Fibroblast of peridontal ligament (primary cell): ENCODE measurements at regions not wholly inside any gene's neighbourhood (a gene's known extent, or its start where the extent isn't known, plus 50 kb on each side); places are given as distances from the start of the nearest gene placed in this dataset.

Experiments used
- DNase-seq: peaks from one replicate; pipeline ENCODE4 v3.0.0-alpha.2; 2010; ENCODE audit errors: extremely low read depth

GRCh38 chr12:114944736-114945135 is 260.8 kb upstream of the TBX3 start:
- DNase-seq: no peak

DNA sequence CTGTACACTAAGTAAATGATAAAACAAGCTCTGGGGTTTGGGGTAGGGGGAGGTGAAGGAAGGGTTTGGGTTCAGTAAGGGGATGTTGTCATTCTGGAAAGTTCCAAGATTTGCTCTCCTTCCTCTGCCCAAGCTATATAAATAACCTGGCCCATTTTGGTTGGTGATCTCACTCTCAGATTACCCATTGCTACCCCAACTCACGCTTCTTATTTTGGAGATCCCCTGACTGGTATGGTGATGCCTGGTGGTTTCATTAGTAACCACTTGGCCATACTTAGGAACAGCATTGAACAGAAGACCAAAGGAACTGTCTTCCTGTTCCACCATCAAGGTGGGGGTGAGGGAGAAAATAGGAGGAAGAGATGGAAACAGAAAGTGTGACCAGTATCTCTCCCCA is 259.6 kb upstream of the TBX3 start:
- DNase-seq: no peak

- DNase-seq: no peak
Measured at GRCh38 chr12:114938487-114939210, 254.7 kb upstream of the TBX3 start.

DNA sequence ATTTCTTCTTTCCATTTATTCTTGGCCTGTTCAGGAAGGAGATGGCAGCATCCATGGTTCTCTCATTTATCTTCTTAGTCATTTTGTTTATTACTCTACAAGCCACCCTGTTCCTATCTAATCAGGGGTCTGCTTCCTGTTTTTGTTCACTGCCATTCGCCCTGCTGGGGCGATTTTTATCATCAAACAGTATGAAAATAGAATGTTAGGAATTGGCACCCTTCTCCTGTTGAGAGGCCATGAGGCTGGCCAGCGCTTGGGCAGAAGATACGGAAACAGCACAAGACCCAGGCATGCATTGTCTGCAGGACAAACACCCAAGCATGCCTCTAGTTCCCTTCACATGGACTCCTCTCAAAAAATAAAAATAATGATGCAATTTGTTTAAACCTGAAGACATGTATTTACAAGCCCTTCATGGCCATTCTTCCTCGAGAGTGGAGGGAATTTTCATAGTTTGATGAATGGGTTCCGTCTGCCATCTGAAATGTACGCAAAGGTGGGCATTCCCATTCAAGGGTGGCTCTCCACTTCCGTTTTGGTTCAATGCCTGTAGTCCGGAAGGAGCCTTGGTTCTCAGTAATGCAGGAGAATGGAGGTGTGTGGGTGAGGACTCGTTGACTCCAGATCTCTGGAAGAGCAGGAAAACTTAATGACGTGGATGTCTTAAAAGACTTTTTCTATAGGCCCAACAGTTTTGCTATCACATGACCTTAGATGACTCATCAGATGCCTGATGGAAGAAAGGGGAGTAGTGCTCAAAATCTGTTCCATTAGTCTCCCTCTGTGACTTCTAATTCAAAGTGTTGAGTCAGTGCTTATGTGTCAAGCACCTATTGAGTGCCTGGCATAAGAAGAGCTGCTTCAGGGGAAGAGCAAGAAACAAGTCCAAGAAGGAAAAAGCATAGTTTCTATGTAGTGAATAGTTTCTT is 252.4 kb upstream of the TBX3 start:
- DNase-seq: no peak

GRCh38 chr12:114935658-114936057 is 251.7 kb upstream of the TBX3 start:
- DNase-seq: no peak

GRCh38 chr12:114933428-114934160 is 249.6 kb upstream of the TBX3 start:
- peak; percentile 79 for DNase-seq

GRCh38 chr12:114932806-114933205 is 248.8 kb upstream of the TBX3 start:
- DNase-seq: no peak

DNA sequence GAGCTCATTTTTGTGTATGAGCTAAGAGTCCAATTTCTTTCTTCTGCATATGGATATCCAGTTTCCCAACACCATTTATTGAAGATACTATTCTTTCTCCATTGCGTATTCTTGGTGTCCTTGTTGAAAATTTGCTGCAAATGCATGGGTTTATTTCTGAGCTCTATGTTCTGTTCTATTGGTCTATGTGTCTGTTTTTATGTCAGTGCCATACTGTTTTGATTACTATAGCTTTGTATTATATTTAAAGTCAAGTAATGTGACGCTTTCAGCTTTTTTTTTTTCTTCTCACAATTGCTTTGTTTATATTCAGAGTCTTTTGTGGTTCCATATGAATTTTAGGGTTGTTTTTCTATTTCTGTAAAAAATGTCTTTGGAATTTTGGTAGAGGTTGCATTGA is 247.1 kb upstream of the TBX3 start:
- DNase-seq: no peak

GRCh38 chr12:114926341-114926740 is 242.4 kb upstream of the TBX3 start:
- DNase-seq: no peak

GRCh38 chr12:114924946-114925475 is 241.0 kb upstream of the TBX3 start:
- no peak for DNase-seq

GRCh38 chr12:114921781-114922180 is 237.8 kb upstream of the TBX3 start:
- DNase-seq: peak; percentile 35

GRCh38 chr12:114920771-114921554 is 237.0 kb upstream of the TBX3 start:
- DNase-seq: peak; percentile 50

- DNase-seq: no peak
Measured at GRCh38 chr12:114919479-114919878, 235.5 kb upstream of the TBX3 start.

GRCh38 chr12:114918535-114919233 is 234.7 kb upstream of the TBX3 start:
- peak; percentile 70 for DNase-seq

DNA sequence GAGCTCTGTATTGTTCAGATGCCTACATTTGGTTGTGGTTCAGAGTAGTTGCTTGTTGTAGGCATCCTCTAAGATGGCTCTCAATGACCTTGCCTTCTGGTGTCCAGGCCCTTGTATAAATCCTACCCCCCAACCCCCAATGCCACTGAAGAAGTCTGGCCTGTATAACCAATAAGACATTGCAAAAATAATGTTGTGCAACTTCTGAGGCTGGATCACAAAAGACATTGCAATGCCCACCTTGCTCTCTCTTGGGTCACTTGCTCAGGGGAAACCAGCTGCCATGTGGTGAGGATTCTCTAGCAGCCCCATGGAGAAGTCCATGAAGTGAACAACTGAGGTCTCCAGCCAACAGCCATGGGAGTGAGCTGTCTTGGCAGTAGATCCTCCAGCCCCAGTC is 234.0 kb upstream of the TBX3 start:
- DNase-seq: no peak

DNA sequence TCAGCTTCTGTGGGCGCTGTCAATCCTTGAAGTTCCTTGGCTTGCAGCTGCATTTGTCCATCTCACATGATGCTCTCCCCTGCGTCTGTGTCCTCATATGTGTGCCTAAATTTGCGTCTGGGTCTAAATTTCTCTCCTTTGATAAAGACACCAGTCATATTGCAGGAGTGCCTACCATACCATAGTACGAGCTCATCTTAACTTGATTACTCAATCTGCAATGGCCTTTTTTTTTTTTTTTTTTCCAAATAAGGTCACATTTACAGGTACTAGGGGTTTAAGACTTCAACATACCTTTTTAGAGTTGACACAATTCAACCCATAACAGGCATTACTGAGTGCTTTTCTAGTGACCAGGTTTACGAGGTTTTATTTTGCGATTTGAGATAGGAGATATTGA is 233.3 kb upstream of the TBX3 start:
- DNase-seq: no peak

GRCh38 chr12:114916541-114916940 is 232.6 kb upstream of the TBX3 start:
- no peak for DNase-seq

DNA sequence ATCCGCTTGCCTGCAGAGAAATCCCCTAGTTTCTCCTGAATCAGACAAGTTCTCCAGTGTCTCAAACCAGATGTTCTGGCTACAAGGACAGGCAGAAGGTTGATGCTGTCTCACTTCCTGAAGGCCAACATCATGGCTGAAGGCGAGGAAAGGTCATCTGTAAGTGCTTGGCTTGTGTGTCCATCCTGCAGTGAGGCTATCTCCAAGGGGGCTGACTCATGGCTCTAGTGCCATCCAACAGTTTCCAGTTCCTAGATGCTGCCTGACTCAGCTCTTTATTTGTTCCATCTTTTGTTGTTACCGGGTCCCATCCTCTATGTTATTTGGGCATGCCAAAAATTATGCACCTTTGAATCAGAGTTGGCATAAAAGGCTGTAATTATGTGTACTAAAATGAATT is 232.1 kb upstream of the TBX3 start:
- DNase-seq: peak; percentile 86

GRCh38 chr12:114913871-114914801 is 230.2 kb upstream of the TBX3 start:
- no peak for DNase-seq

DNA sequence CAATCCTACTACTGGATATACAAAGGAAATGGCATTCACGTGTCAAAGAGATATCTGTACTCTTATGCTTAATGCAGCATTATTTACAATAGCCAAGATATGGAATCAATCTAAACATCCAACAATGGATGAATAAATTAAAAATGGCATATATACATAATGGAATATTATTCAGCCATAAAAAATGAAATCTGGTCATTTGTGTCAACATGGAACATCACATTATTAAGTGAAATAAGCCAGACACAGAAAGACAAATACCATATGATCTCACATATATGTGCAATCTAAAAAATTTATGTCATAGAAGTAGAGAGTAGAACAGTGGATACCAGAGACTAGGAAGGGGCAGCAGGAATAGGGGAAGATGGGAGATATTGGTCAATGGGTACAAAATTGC is 228.8 kb upstream of the TBX3 start:
- no peak for DNase-seq
